Liver (tissue), 8 donors: ENCODE measurements at regions not wholly inside any gene's neighbourhood (a gene's known extent, or its start where the extent isn't known, plus 50 kb on each side); places are given as distances from the start of the nearest gene placed in this dataset.

Experiments used
- DNase-seq: peaks from one replicate; pipeline ENCODE4 v3.0.0-alpha.2; 2017; ENCODE audit warnings: low spot score
- H3K27ac ChIP-seq, 2 donors: one replicate each; pipeline ENCODE4 v1.7.0; 2013; ENCODE audit warnings: inconsistent platforms in 2 of 2, low read length in 2 of 2, control low read depth in 1 of 2, low read depth in 1 of 2, mild to moderate bottlenecking in 1 of 2
- H3K27me3 ChIP-seq, 4 donors: one replicate each; pipeline versions ENCODE4 v1.6.1 to v1.7.0; 2013; ENCODE audit warnings: low read length in 3 of 4, inconsistent platforms in 1 of 4, mild to moderate bottlenecking in 1 of 4, moderate library complexity in 1 of 4; ENCODE audit not compliant: control insufficient read depth in 4 of 4, insufficient read depth in 4 of 4
- H3K36me3 ChIP-seq, 4 donors: one replicate each; pipeline versions ENCODE4 v1.6.1 to v1.7.0; 2013; ENCODE audit warnings: low read length in 3 of 4, mild to moderate bottlenecking in 3 of 4, low read depth in 1 of 4, moderate library complexity in 1 of 4; ENCODE audit not compliant: control insufficient read depth in 4 of 4, insufficient read depth in 3 of 4
- H3K4me1 ChIP-seq, 4 donors: one replicate each; pipeline versions ENCODE4 v1.6.1 to v1.7.0; 2013; ENCODE audit warnings: low read length in 3 of 4, mild to moderate bottlenecking in 3 of 4, moderate library complexity in 1 of 4; ENCODE audit not compliant: control insufficient read depth in 4 of 4, insufficient read depth in 4 of 4
- H3K4me3 ChIP-seq, 3 donors: one replicate each; pipeline versions ENCODE4 v1.6.1 to v1.7.0; 2013; ENCODE audit warnings: low read length in 3 of 3, control low read depth in 1 of 3, low read depth in 1 of 3, mild to moderate bottlenecking in 1 of 3
- H3K9ac ChIP-seq, 2 donors: one replicate each; pipeline ENCODE4 v1.7.0; 2013; ENCODE audit warnings: low read length in 2 of 2, mild to moderate bottlenecking in 2 of 2, moderate library complexity in 2 of 2, control low read depth in 1 of 2, low read depth in 1 of 2
- H3K9me3 ChIP-seq, 4 donors: one replicate each; pipeline versions ENCODE4 v1.6.1 to v1.7.0; 2013; ENCODE audit warnings: low read length in 3 of 4; ENCODE audit not compliant: control insufficient read depth in 4 of 4
- FOXA1 ChIP-seq: IDR thresholded peaks from 2 replicates; pipeline ENCODE4 v1.6.1; 2016; ENCODE audit warnings: antibody characterized with exemption
- FOXA2 ChIP-seq: IDR thresholded peaks from 2 replicates; pipeline ENCODE4 v1.6.1; 2016; ENCODE audit warnings: antibody characterized with exemption
- GABPA ChIP-seq, 2 donors: IDR thresholded peaks in 1 of 2; conservative IDR thresholded peaks in 1 of 2; 2 replicates each; pipeline ENCODE4 v1.6.1; 2016; ENCODE audit warnings: antibody characterized with exemption in 2 of 2, mild to moderate bottlenecking in 1 of 2, moderate library complexity in 1 of 2
- JUND ChIP-seq, 2 donors: IDR thresholded peaks; 2 replicates each; pipeline ENCODE4 v1.6.1; 2016; ENCODE audit warnings: antibody characterized with exemption in 2 of 2
- NR2F2 ChIP-seq: IDR thresholded peaks from 2 replicates; pipeline ENCODE4 v1.6.1; 2016; ENCODE audit warnings: antibody characterized with exemption
- RAD21 ChIP-seq, 2 donors: IDR thresholded peaks; 2 replicates each; pipeline ENCODE4 v1.6.1; 2016; ENCODE audit warnings: antibody characterized with exemption in 2 of 2, mild to moderate bottlenecking in 2 of 2
- RXRA ChIP-seq, 2 donors: IDR thresholded peaks; 2 replicates each; pipeline ENCODE4 v1.6.1; 2017 to 2018; ENCODE audit warnings: antibody characterized with exemption in 2 of 2, mild to moderate bottlenecking in 1 of 2
- TAF1 ChIP-seq: conservative IDR thresholded peaks from 2 replicates; pipeline ENCODE4 v1.6.1; 2016; ENCODE audit warnings: antibody characterized with exemption, mild to moderate bottlenecking
- YY1 ChIP-seq: IDR thresholded peaks from 2 replicates; pipeline ENCODE4 v1.6.1; 2016; ENCODE audit warnings: antibody characterized with exemption, mild to moderate bottlenecking
- ZBTB33 ChIP-seq: IDR thresholded peaks from 2 replicates; pipeline ENCODE4 v1.6.1; 2016; ENCODE audit warnings: antibody characterized with exemption
- WGBS: extraction: QIAGEN DNeasy Blood & Tissue Kit; methylation state at CpG from one replicate; pipeline ENCODE4 v1.1.7; 2013; 5-methylcytosine and 5-hydroxymethylcytosine counted together
- TF ChIP-seq, protein P1 (sequence below): IDR thresholded peaks from 2 replicates; pipeline ENCODE4 v1.6.1; 2016; ENCODE audit warnings: antibody characterized with exemption
- TF ChIP-seq, protein P2 (sequence below): fragments of 150-350 bp; IDR thresholded peaks from 2 replicates; pipeline ENCODE4 v1.5.1; 2017; ENCODE audit warnings: improper control_type of control experiment, low read depth, low read length; ENCODE audit not compliant: missing input control
- TF ChIP-seq, protein P3 (sequence below): IDR thresholded peaks from 2 replicates; pipeline ENCODE4 v1.6.1; 2016; ENCODE audit warnings: antibody characterized with exemption
- donor health status: healthy.
- donor health status: healthy.
- donor health status: healthy.
- donor health status: healthy.
- donor health status: healthy.

DNA sequence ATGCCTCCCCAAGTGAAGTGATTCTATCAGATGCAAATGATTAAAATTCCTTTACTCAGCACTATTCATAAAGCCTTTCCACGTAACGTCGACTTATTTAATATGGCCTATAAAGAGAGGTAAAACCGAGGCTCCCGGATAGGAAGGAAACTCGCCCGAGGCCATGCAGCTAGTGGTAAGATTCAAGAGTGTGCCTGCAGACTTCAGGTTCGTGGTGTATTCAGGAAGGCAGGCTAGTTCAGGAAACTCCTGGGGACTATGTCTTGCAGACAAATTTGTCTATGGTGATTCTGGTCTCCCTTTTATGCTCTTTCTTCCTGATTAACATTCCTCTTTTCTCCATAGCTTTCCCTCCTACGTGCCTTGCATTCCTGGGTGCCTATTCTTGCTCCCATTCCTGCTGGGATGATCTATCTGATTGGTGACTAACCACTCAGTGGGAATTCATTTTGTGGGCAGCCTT, 150.7 kb downstream of the SST start:
- H3K27me3 ChIP-seq, result no peaks in the 10 kb centered on the region
- H3K27ac ChIP-seq, result no peak overlapping the region
- no peaks in the 10 kb centered on the region for H3K36me3 ChIP-seq
- no peak for DNase-seq
- TF ChIP-seq, protein P1, sequence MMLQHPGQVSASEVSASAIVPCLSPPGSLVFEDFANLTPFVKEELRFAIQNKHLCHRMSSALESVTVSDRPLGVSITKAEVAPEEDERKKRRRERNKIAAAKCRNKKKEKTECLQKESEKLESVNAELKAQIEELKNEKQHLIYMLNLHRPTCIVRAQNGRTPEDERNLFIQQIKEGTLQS, result no peak
- TF ChIP-seq, protein P2, sequence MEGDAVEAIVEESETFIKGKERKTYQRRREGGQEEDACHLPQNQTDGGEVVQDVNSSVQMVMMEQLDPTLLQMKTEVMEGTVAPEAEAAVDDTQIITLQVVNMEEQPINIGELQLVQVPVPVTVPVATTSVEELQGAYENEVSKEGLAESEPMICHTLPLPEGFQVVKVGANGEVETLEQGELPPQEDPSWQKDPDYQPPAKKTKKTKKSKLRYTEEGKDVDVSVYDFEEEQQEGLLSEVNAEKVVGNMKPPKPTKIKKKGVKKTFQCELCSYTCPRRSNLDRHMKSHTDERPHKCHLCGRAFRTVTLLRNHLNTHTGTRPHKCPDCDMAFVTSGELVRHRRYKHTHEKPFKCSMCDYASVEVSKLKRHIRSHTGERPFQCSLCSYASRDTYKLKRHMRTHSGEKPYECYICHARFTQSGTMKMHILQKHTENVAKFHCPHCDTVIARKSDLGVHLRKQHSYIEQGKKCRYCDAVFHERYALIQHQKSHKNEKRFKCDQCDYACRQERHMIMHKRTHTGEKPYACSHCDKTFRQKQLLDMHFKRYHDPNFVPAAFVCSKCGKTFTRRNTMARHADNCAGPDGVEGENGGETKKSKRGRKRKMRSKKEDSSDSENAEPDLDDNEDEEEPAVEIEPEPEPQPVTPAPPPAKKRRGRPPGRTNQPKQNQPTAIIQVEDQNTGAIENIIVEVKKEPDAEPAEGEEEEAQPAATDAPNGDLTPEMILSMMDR, result no peak
- no peak overlapping the region for H3K4me3 ChIP-seq
- no peaks in the 10 kb centered on the region for H3K9me3 ChIP-seq
- H3K9ac ChIP-seq, result no peak overlapping the region
- WGBS, result 83% methylated on average over 9 of the region's 9 CpGs
- peaks cover 0 to 1% (median 0%) of the 10 kb centered on the region in 4 donors for H3K4me1 ChIP-seq

DNA sequence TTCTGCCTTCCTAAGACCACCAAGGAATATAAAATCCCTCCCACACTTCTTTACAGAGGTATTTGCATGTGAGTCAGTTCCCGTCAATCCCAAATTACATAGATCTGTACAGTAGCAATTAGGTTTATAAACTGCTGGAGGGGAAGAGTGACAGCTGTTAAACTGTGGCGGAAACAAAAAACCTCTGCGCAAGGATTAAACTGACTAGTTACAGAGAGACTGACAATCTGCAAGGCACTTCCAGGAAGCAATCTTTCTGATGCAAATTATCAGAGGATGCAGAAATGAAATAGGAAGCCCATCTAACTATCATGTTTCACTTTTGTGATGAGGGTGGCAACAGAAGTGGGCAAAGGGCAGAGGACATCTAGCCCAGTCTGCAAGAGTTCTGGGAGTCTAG, 150.4 kb downstream of the RTP4 start:
- no peaks in the 10 kb centered on the region for H3K9me3 ChIP-seq
- H3K4me1 ChIP-seq, result peaks cover 0 to 1% (median 0%) of the 10 kb centered on the region in 4 donors
- no peak overlapping the region for H3K9ac ChIP-seq
- WGBS, result 77% methylated on average over 3 of the region's 3 CpGs
- no peak for DNase-seq
- TF ChIP-seq FOXA1, result no peak
- no peak for TF ChIP-seq ZBTB33
- TF ChIP-seq, protein P3, sequence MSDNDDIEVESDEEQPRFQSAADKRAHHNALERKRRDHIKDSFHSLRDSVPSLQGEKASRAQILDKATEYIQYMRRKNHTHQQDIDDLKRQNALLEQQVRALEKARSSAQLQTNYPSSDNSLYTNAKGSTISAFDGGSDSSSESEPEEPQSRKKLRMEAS, result no peak
- no peak for TF ChIP-seq RAD21 (IDR thresholded peaks at IDR 0.05)
- TF ChIP-seq TAF1, result no peak
- TF ChIP-seq JUND (IDR thresholded peaks at IDR 0.05), result no peak
- TF ChIP-seq, protein P2, result no peak
- no peak for TF ChIP-seq NR2F2
- TF ChIP-seq, protein P1, result no peak
- TF ChIP-seq YY1, result no peak
- TF ChIP-seq RXRA (IDR thresholded peaks at IDR 0.05), result no peak
- no peak for TF ChIP-seq GABPA (IDR thresholded peaks at IDR 0.05 in 1 of 2, conservative IDR thresholded peaks at IDR 0.05 in 1 of 2)
- no peak for TF ChIP-seq FOXA2
- H3K27me3 ChIP-seq, result no peaks in the 10 kb centered on the region
- H3K4me3 ChIP-seq, result no peak overlapping the region
- H3K36me3 ChIP-seq, result no peaks in the 10 kb centered on the region
- no peak overlapping the region for H3K27ac ChIP-seq
